ENCODE measurements at regions not wholly inside any gene's neighbourhood (a gene's known extent, or its start where the extent isn't known, plus 50 kb on each side); places are given as distances from the start of the nearest gene placed in this dataset.
"Not testable (repeated sequence)": the region's sequence is repeated elsewhere in the genome, so short reads cannot be mapped to it uniquely, and the experiment has no call there.

DNA sequence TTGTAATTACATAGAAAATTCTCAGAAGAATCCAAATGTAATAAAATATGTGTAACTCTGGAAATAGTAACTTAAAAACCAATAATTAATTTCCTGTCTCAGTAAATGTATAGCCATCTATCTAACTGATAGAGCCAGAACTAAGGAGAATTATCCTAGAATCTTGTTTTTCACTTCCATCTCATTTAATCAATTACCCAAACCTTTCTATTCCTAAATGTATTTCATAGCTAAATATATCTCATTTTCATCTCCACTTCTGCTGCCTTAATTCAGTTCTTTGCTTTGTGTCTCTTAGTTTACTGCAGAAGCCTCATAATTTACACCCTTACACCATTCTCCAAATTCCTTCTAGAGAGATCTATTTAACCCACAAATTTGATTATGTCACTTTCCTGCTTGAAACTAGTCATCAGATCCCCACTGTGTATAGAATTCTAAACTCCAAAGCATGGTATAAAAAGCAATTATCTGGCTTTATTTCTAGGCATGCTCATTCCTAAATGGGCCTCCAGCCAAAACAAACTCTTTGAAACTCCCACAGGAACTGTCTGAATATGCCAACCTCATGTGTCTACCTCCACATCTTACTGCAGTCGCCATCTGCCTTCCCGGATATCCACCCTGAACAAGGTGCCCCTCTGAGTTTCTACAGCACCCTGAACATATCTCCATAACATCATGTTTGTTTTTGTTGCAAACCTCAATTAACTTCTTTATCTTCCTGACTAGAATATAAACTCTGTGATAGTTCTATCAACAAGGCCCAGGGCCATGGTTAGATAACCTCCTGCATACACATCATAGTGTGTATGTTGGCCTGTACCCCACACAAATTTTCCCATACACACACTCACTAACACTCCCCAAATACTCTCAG is 70.5 kb upstream of the ADTRP start:
- no peak for DNase-seq (ENCODE audit: low read depth)

DNA sequence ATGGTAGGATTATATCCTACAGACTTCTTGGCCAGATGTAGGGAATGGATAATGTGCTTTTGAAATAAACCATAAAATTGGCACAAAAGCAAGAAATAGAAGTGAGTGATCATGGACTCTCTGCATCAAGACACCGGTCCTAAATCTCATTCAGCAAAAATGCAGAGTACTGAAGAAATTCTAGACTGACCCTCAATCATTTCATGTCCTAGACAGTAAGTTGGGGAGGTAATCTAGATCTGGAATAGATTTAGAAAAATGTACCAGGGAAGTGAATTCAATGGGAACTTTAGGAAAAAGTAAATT is 69.7 kb upstream of the ADTRP start:
- no peak for DNase-seq (ENCODE audit: low read depth)

DNA sequence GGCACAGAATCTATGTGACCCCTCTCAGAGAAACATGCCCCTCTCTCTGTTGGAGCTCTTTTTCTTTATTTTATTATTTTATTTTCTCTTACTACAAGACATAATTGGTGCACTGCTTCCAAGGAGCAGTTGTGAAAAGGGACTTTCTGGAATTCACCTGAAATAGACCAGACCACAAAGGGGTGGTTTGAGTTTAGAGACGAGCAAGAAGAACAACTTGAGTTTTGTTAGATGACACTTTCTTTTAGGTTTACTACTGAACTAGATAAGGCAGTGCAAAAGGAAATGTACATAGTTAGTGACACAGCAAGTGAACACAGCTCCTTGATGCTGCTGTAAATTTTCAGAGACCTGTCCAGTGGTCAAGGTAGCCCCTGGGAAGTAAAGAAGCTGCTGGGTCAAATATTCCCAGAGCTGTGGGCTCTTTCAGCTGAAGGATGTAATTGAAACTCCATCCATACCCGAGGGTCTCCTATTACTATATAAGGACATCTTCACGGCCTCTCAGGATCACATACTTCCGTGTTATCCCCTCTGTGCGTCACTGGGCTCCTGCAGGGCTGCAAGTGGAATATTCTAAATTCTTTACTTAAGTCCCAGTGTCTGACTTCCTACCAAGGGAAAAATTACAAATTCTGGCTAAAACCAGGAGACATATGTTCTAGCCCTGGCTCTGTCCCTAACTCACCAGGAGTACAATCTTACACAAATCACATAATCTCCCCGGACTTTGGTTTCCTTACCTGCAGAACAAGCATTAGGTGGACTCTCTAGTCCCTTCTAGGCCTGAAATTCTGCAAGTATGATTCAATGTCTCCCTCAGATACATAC is 69.1 kb upstream of the ADTRP start:
- no peak for DNase-seq (ENCODE audit: low read depth)

DNA sequence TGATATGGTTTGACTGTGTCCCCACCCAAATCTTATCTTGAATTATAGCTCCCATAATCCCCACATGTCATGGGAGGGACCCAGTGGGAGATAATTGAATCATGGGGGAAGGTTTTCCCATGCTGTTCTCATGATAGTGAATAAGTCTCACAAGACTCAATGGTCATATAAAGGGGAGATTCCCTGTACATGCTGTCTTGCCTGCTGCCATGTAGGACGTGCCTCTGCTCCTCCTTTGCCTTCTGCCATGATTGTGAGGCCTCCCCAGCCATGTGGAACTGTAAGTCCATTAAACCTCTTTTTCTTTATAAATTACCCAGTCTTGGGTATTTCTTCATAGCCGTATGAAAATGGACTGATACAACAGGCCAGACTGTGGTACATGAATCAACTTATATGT is 68.5 kb upstream of the ADTRP start:
- not testable (repeated sequence) for DNase-seq (ENCODE audit: low read depth)

DNA sequence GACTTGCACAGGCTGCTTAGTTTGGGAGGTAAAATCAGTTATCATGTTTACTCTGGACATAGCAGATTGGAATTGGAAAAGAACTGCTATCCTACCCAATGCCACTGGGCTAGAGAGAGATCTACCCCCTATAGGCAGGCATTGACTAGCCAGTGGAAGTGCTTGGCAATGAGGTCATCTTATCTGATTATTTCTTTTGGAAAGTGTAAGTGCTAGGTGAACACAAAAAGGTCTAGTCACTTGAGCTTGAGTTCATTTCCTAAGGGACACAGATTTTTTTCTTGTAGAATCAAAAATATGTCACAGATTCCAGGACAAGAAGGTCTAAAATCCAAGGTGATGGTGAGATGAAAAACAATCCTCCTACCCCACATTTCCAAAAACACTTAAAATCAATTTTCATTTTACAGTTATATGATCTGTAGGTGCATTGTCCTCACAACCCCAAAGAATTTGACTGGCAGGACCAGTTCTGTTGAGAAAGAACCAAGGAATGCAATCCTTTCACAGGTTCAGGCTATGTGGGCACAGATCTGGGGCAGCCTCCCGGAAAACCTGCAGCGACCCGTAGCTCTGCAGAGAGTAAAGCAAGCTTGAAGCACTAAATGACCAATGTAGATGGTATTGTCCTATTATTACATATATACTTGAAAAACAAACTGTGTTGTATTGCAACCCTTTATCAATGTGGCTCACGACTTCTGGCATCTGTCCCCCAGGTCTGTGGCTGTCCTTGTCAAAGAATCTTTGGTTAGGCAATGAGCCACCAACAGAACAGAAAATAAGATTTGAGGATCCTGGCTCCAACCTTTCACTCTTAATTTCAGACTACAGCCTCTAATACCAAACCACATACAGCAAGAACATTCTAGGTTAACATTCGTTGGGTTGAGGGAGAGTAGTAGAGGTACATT is 67.3 kb upstream of the ADTRP start:
- no peak for DNase-seq (ENCODE audit: low read depth)

DNA sequence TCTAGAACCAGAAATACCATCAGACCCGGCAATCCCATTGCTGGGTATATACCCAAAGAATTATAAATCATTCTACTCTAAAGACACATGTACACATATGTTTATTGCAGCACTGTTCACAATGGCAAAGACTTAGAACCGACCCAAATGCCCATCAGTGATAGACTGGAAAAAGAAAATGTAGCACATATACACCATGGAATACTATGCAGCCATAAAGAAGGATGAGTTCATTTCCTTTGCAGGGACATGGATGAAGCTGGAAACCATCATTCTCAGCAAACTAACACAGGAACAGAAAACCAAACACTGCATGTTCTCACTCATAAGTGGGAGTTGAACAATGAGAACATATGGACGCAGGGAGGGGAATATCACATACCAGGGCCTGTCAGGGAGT is 64.2 kb upstream of the ADTRP start:
- not testable (repeated sequence) for DNase-seq (ENCODE audit: low read depth)

DNA sequence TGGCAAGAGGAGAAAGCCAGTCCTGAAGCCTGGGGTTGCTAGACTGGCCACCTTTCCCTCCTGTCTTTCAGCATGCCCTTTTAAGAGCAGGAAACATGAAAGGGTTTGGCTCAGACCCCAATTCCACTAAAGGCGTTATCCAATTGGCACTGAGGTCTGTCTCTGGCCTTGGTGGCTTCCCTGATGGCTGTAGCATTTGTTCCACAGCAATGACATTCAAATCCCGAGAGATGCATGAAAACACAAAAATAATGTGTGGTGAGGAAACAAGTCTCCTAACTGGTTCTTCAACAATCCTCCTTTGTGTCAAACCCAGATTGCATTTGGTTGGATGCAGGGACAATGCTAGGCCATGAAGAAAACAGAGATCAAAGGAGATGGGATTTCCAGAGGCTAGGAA is 56.5 kb upstream of the ADTRP start:
- no peak for DNase-seq (ENCODE audit: low read depth)

DNA sequence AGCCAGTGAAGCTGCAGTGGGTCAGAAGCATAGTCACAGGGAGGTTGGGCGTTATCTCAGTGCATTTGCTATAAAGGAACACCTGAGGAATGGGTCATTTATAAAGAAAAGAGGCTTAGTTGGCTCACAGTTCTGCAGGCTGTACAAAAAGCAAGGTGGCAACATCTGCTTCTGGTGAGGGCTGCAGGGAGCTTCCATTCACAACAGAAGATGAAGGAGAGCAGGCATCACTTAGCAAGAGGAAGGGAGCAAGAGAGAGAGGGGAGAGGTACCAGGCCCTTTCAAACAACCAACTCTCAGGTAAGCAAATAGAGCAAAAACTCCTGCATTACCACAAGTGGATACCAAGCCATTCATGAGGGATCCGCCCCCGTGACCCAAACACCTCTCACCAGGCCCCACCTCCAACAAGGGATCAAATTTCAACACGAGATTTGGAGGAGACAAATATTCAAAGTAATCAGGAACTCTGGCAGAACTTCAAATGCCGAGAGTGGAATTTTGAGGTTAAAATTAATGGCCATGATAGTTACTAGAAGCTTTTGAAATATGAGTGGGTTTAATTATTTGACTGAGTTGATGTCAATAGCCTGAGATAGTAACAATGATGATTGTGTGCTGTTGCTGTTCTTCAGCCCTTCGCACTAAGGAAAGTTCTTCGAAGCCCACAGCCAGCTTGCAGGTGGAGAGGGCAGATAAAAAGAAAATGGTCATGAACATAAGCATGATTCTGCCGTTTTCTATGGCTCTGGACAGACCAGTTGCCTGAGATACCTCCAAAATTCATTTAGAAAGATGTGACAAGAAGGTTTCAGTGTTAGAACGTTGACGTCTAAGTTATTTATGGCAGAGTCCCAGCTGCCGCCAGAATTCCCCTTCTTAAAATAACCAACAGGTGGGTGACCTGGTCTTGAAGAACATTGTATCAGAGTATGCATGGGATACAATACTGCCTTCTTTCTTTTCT is 55.3 kb upstream of the ADTRP start:
- no peak for DNase-seq (ENCODE audit: low read depth)

DNA sequence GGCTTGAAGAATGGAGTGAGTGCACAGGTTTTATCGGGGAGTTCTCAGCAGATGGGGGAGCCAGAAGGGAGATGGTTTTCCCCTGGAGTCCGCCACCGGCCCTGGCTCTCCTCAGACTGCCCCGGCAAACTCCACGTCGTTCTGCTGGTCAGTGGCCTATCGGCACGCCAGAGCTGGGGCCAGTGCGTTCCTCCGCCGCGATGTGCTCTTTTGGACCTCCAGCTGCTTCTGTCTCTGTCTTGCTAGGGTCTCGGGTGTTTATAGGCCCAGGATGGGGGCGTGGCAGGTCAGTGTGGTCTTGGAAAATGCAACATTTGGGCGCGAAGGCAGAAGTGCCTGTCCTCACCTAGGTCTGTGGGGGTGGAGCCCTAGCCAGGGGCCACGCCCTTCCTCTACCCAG is 53.0 kb upstream of the ADTRP start:
- DNase-seq (ENCODE audit: low read depth): no peak

DNA sequence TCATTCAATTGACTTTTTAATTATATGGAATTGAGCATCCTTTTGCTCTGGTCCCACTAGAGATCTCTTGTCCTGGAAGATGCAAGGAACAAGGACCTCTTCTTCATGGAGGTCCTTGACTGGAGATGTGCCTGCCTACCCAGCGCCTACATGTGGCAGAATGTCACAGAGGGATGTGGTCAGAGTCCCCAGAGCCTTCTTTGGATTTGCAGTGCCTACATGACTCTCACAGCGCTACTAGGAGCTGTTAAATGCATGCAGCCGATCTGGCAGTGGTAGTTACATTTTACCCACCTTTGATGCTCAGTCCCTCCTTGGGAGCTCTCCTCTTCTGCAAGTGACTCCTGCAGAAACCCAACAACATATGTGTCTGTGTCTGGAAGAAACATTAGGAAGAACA is 51.9 kb upstream of the ADTRP start:
- no peak for DNase-seq (ENCODE audit: low read depth)

DNA sequence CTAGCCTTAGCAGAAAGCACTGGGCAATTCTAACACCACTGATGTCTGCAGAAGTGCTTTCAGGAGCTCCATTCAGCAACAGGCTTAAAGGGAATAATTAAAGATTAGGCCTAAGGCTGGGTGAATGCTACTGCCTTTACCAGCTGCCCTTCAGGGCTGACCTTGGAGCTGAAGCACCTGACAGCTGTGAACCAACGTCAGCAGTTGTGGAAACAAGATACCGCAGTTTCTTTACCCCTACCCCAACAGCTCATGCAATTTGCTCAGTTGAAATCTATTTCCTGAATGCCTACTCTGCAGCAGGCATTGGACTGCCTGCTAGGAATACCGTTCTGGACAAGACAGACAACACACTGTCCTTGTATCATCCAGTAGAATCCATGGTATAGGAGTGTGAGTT is 51.5 kb upstream of the ADTRP start:
- DNase-seq (ENCODE audit: low read depth): no peak

DNA sequence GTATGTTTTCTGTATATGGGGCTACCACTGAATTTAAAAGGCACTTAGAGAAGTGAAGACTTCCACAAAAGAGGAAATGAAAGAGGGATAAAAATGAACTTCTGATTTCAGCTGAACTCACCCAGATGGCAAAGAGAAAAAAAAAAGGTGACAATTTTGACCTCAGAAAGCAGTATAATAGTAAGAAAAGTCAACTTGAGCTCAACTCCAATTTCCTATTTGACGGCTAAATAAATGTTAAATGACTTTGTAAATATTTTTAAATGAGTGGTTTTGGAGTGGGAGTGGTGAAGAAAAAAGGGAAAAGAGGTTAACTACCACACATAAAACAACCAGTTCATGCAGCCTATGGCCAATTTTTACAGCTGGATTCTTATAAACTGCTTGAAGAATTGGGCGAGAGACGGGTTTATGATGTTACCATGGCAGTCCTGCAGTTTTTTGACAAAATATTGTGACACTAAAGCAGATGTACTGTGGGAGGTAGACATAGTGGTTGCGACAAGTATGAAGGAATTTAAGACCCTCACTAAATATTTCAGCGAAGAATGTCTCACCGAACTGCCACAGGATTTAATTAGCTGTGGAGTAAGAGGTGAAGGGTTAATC is 49.8 kb upstream of the ADTRP start:
- DNase-seq (ENCODE audit: low read depth): no peak

Measured in fibroblast of gingiva (primary cell).